AG10803 (cell line): ENCODE measurements at regions not wholly inside any gene's neighbourhood (a gene's known extent, or its start where the extent isn't known, plus 50 kb on each side); places are given as distances from the start of the nearest gene placed in this dataset.

Experiments used
- DNase-seq: peaks from one replicate; pipeline ENCODE4 v3.0.0; 2010; ENCODE audit warnings: low read depth
- H3K4me3 ChIP-seq: 2 replicates; pipeline ENCODE4 v1.5.1; 2011; ENCODE audit warnings: mild to moderate bottlenecking, low read length, control low read depth
- TF ChIP-seq, protein P1 (sequence below): conservative IDR thresholded peaks from 2 replicates; pipeline ENCODE4 v1.5.1; 2011; ENCODE audit warnings: mild to moderate bottlenecking, low read length, control low read depth, inconsistent platforms

DNA sequence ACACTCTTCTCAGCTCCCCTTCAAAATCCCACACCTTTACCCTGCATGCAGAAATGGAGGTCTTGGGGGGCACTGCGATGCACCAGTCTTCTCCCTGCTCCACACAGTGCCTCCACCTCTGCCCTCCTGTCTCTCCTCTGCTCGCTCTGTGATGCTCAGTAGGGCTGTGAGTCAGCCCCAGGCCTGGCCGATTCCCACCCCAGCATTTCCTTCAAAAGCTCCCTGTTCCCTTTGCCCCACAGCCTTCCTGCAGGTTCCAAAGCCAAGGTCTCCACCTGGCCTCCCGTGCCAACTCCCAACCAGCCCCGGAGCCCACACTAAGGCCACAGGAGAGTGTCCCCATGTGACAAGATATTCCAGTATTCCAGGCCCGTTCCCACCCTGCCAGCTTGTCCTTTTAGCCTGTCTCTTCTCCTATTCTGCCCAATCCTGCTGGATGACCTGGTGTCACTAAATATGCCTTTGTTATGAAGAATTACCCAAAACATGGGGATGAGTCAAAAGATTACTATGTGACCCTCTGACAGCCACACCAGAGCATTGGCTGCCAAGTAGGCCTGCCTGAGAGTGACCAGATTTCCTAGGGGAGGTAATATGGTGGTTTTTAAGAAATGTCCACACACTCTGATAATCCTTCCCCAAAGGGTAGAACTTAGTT, 118.9 kb upstream of the NXT1 start:
- peak; percentile 61 for DNase-seq
- TF ChIP-seq, protein P1, sequence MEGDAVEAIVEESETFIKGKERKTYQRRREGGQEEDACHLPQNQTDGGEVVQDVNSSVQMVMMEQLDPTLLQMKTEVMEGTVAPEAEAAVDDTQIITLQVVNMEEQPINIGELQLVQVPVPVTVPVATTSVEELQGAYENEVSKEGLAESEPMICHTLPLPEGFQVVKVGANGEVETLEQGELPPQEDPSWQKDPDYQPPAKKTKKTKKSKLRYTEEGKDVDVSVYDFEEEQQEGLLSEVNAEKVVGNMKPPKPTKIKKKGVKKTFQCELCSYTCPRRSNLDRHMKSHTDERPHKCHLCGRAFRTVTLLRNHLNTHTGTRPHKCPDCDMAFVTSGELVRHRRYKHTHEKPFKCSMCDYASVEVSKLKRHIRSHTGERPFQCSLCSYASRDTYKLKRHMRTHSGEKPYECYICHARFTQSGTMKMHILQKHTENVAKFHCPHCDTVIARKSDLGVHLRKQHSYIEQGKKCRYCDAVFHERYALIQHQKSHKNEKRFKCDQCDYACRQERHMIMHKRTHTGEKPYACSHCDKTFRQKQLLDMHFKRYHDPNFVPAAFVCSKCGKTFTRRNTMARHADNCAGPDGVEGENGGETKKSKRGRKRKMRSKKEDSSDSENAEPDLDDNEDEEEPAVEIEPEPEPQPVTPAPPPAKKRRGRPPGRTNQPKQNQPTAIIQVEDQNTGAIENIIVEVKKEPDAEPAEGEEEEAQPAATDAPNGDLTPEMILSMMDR: no peak
- no peak overlapping the region for H3K4me3 ChIP-seq

GRCh38 chr20:23230766-23231385, 119.7 kb upstream of the NXT1 start:
- no peak for DNase-seq
- H3K4me3 ChIP-seq: no peak overlapping the region
- TF ChIP-seq, protein P1: no peak

DNA sequence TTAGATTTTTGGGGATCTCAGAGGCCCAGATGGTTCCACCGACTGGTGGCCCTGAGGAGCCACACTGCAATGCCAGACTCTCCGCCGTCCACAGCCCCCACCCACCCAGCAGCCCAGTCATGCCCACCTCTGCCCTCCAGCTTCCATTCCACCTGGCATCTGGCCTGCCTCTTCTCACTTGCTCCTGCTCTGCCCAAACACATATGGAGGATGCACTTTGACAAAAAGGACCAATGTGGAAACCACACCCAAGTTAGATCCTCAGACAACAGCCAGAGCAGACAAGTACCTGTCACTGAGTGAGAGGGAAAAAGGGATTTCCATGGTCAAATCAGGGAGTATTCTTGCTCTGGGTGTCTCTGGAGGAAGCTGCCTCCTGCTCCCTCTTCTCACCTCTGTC, 120.6 kb upstream of the NXT1 start:
- no peak overlapping the region for H3K4me3 ChIP-seq
- no peak for DNase-seq
- TF ChIP-seq, protein P1: no peak

DNA sequence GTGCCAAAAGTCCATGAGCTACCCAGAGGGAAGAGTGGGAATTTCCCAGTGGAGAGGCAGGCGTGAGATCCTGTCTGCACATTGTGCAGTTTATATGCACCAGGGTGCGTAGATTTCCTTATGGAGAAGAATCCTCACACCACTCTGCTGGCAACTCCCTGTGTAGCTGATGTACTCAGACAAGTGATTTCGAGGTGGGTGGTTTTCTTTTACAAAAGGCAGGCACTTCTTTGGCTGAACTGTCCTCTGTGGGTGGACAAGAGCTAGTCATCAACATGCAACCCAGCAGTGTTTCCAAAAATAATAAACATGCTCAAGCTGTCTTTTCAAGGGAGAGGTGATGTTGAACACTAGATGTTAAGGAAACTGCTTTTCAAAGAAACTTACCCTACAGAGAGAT, 121.7 kb upstream of the NXT1 start:
- no peak overlapping the region for H3K4me3 ChIP-seq
- TF ChIP-seq, protein P1: 0 out of 2 replicates have a peak, but pooled peaks have one; percentile 6
- peak; percentile 63 for DNase-seq

GRCh38 chr20:23227976-23228375, 122.6 kb upstream of the NXT1 start:
- H3K4me3 ChIP-seq: no peak overlapping the region
- DNase-seq: no peak
- TF ChIP-seq, protein P1: no peak

DNA sequence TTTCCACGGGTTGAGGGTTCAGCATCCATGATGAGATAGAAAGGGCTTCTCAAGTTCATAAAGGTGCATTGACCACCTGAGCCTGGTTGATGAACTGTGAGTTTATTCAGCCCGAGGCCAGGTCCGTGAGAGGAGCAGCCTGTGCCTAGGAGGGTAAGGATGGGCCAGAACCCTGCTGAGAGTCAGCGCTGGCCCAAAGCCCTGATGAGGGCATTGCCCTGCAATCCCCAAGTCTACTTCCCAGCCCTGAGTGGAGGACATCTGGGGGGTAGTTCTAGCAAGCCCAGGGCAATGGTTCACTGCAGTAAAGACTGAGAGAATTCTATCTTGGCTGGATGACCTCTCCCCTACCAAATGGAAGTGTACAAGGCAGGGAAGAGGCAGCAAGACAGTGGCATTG, 123.3 kb upstream of the NXT1 start:
- no peak for DNase-seq
- no peak overlapping the region for H3K4me3 ChIP-seq
- TF ChIP-seq, protein P1: no peak

DNA sequence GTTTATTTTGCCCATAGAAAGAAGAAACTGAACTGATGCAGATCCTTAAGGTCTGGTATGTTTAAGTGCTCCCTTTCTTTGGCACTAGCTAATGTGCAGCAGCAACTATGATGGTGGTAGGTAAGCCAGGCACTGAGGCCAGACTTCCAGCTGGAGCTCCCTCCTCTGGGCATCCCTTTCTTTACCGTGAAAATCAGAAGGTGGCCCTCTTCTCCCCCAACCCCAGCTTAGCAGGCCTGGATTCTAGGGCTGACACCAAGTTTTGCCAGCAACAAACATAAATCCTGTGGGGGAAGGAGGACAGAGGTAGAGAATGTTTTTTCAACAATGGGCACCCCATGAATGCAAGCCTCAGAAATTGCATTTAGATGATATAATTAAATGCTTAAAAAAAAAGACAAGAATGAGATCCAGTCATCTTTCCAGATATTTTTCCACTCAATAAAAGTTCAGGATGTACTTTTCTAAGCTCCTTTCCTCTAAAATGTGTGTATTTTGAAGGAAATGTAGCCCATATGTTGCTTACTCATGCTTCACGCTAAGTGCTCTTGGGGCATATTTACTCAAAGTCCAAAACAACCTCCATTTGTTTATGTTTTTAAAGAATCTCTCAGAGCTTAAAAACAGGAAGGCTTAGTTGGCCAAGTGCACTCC, 123.9 kb upstream of the NXT1 start:
- no peak overlapping the region for H3K4me3 ChIP-seq
- DNase-seq: no peak
- TF ChIP-seq, protein P1: no peak
